ENCODE measurements at regions not wholly inside any gene's neighbourhood (a gene's known extent, or its start where the extent isn't known, plus 50 kb on each side); places are given as distances from the start of the nearest gene placed in this dataset.

DNA sequence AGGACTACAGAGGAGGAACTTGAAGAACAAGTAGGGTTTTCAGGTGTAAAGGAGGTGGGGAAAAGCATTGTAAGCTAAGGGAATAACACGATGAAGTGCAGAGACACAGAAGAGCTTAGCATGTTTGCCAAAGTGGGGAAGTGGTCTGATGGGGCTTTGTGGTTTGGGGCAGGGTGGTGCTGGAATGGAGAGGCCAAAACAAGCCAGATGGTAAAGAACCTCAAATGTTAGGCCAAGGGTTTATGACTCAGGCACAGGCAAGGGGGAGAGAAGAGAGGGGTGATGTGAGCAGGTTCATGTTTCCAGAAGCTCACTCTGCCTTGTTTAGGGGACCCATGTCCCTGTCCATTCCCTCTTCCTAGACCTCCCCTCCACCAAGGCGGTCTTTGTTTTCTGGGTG, 104.5 kb upstream of the YWHAQ start:
- H3K36me3 ChIP-seq, result no peaks in the 10 kb centered on the region
- no peaks in the 10 kb centered on the region for H3K27me3 ChIP-seq
- no peak for TF ChIP-seq CTCF (IDR thresholded peaks at IDR 0.05)
- H3K4me1 ChIP-seq, result peaks cover 0 to 5% of the 10 kb centered on the region in 2 donors
- intact Hi-C loops (cut with DNase I), result no loop called here
- no peak overlapping the region for H3K4me3 ChIP-seq
- H3K27ac ChIP-seq, result no peak overlapping the region
- H3K9me3 ChIP-seq, result peaks cover 0 to 21% of the 10 kb centered on the region in 2 donors
- DNase-seq (ENCODE audit: low spot score in 2 of 2), result no peak

GRCh38 chr2:9736021-9736420, 105.2 kb upstream of the YWHAQ start:
- no peak overlapping the region for H3K27ac ChIP-seq
- H3K4me3 ChIP-seq, result no peak overlapping the region
- no peak for DNase-seq (ENCODE audit: low spot score in 2 of 2)
- H3K27me3 ChIP-seq, result no peaks in the 10 kb centered on the region
- no peaks in the 10 kb centered on the region for H3K36me3 ChIP-seq
- intact Hi-C loops (cut with DNase I), result no loop called here
- H3K9me3 ChIP-seq, result peaks cover 0 to 21% of the 10 kb centered on the region in 2 donors
- TF ChIP-seq CTCF (IDR thresholded peaks at IDR 0.05), result no peak
- H3K4me1 ChIP-seq, result peaks cover 0 to 5% of the 10 kb centered on the region in 2 donors

GRCh38 chr2:9737053-9737875, 106.0 kb upstream of the TAF1B start:
- TF ChIP-seq CTCF (IDR thresholded peaks at IDR 0.05), result no peak
- Histone ChIP-seq H3K9me3 (peaks cover 0 to 21% of the 10 kb centered on the region in 2 donors), H3K4me3 (no peak overlapping the region), H3K27me3 (no peaks in the 10 kb centered on the region), H3K27ac (no peak overlapping the region), H3K36me3 (no peaks in the 10 kb centered on the region), H3K4me1 (peaks cover 0 to 5% of the 10 kb centered on the region in 2 donors)
- DNase-seq (ENCODE audit: low spot score in 2 of 2), result no peak
- intact Hi-C loops (cut with DNase I), result no loop called here

- Histone ChIP-seq H3K27me3 (no peaks in the 10 kb centered on the region), H3K27ac (no peak overlapping the region), H3K4me1 (peaks cover 0 to 5% of the 10 kb centered on the region in 2 donors), H3K36me3 (no peaks in the 10 kb centered on the region), H3K4me3 (no peak overlapping the region), H3K9me3 (peaks cover 0 to 20% of the 10 kb centered on the region in 2 donors)
- intact Hi-C loops (cut with DNase I), result no loop called here
- TF ChIP-seq CTCF (IDR thresholded peaks at IDR 0.05), result no peak
- no peak for DNase-seq (ENCODE audit: low spot score in 2 of 2)
These were observed 105.2 kb upstream of the TAF1B start for GRCh38 chr2:9738062-9738461.

- H3K27ac ChIP-seq, result peak overlapping the region; percentile 27 to 49
- H3K36me3 ChIP-seq, result no peaks in the 10 kb centered on the region
- no peak for DNase-seq (ENCODE audit: low spot score in 2 of 2)
- H3K9me3 ChIP-seq, result peaks cover 0 to 13% of the 10 kb centered on the region in 2 donors
- H3K4me1 ChIP-seq, result peaks cover 0 to 5% of the 10 kb centered on the region in 2 donors
- TF ChIP-seq CTCF (IDR thresholded peaks at IDR 0.05), result no peak
- intact Hi-C loops (cut with DNase I), result no loop called here
- peak overlapping the region; percentile 38 to 61 for H3K4me3 ChIP-seq
- H3K27me3 ChIP-seq, result no peaks in the 10 kb centered on the region
These were observed 104.5 kb upstream of the TAF1B start for GRCh38 chr2:9738535-9739496.
